Superior temporal gyrus (tissue), 1 donor: ENCODE measurements at regions not wholly inside any gene's neighbourhood (a gene's known extent, or its start where the extent isn't known, plus 50 kb on each side); places are given as distances from the start of the nearest gene placed in this dataset.
"Not testable (repeated sequence)": the region's sequence is repeated elsewhere in the genome, so short reads cannot be mapped to it uniquely, and the experiment has no call there.

Source experiments
- DNase-seq: peaks from one replicate; pipeline ENCODE4 v3.0.0-alpha.2; 2016; ENCODE audit errors: extremely low spot score

GRCh38 chr9:62833323-62834200 is 1643.7 kb downstream of the SPATA31A7 start:
- not testable (repeated sequence) for DNase-seq

- DNase-seq = peak; percentile 27
These were observed 1647.5 kb downstream of the SPATA31A7 start for GRCh38 chr9:62837254-62837911.

GRCh38 chr9:62838024-62838718 is 1648.3 kb downstream of the SPATA31A7 start:
- DNase-seq = peak; percentile 86

- not testable (repeated sequence) for DNase-seq
These were observed 1649.3 kb downstream of the SPATA31A7 start for GRCh38 chr9:62839168-62839567.

GRCh38 chr9:62843145-62843544 is 1653.3 kb downstream of the SPATA31A7 start:
- DNase-seq = not testable (repeated sequence)

GRCh38 chr9:62843706-62844290 is 1654.0 kb downstream of the SPATA31A7 start:
- DNase-seq = not testable (repeated sequence)

GRCh38 chr9:62844681-62845185 is 1654.9 kb downstream of the SPATA31A7 start:
- DNase-seq = not testable (repeated sequence)

- DNase-seq = not testable (repeated sequence)
These were observed 1658.4 kb downstream of the SPATA31A7 start for GRCh38 chr9:62848258-62848657.

- DNase-seq = not testable (repeated sequence)
These were observed 1660.2 kb downstream of the SPATA31A7 start for GRCh38 chr9:62849991-62850390.

GRCh38 chr9:62857280-62857679 is 1667.4 kb downstream of the SPATA31A7 start:
- not testable (repeated sequence) for DNase-seq

- not testable (repeated sequence) for DNase-seq
These were observed 1668.4 kb downstream of the SPATA31A7 start for GRCh38 chr9:62858240-62858639.

- DNase-seq = not testable (repeated sequence)
These were observed 1671.4 kb downstream of the SPATA31A7 start for GRCh38 chr9:62860939-62861860.

- DNase-seq = not testable (repeated sequence)
These were observed 1672.3 kb downstream of the SPATA31A7 start for GRCh38 chr9:62862180-62862579.

- DNase-seq = peak; percentile 50
These were observed 1673.5 kb downstream of the SPATA31A7 start for GRCh38 chr9:62863319-62863718.

GRCh38 chr9:62863867-62864266 is 1674.0 kb downstream of the SPATA31A7 start:
- DNase-seq = not testable (repeated sequence)

GRCh38 chr9:62864481-62865469 is 1674.9 kb downstream of the SPATA31A7 start:
- peak; percentile 72 for DNase-seq

- not testable (repeated sequence) for DNase-seq
These were observed 1679.2 kb downstream of the SPATA31A7 start for GRCh38 chr9:62869061-62869460.

- not testable (repeated sequence) for DNase-seq
These were observed 1681.9 kb downstream of the SPATA31A7 start for GRCh38 chr9:62871765-62872164.

- not testable (repeated sequence) for DNase-seq
These were observed 1684.4 kb downstream of the SPATA31A7 start for GRCh38 chr9:62874213-62874612.
